Esophagus muscularis mucosa (tissue), 3 donors: ENCODE measurements at regions not wholly inside any gene's neighbourhood (a gene's known extent, or its start where the extent isn't known, plus 50 kb on each side); places are given as distances from the start of the nearest gene placed in this dataset.

Experiments
- CTCF ChIP-seq, 3 experiments: fragments of 200-600 bp in 2 of 3; fragments of 450-650 bp in 1 of 3; sonication (generic) in 2 of 3; IDR thresholded peaks; one replicate each; pipeline ENCODE4 v1.5.1; 2017 to 2019; ENCODE audit warnings: antibody characterized with exemption in 3 of 3, mild to moderate bottlenecking in 2 of 3, moderate library complexity in 1 of 3
- POLR2A ChIP-seq: fragments of 450-650 bp; IDR thresholded peaks from one replicate; pipeline ENCODE4 v1.6.1; 2017; ENCODE audit warnings: antibody characterized with exemption, moderate library complexity, mild to moderate bottlenecking, low read depth
- POLR2AphosphoS5 ChIP-seq, 2 donors: sonication (generic); formaldehyde crosslinking; IDR thresholded peaks; one replicate each; pipeline ENCODE4 v1.6.1; 2017; ENCODE audit warnings: antibody characterized with exemption in 2 of 2

GRCh38 chr5:61246768-61247307, 84.6 kb upstream of the SMIM15 start:
- no peak for TF ChIP-seq CTCF (IDR thresholded peaks at IDR 0.05)
- TF ChIP-seq POLR2AphosphoS5 (IDR thresholded peaks at IDR 0.05): no peak
- no peak for TF ChIP-seq POLR2A
